ENCODE measurements at regions not wholly inside any gene's neighbourhood (a gene's known extent, or its start where the extent isn't known, plus 50 kb on each side); places are given as distances from the start of the nearest gene placed in this dataset.
A peak's percentile ranks its signal among the peaks of the same experiment; 100 is the strongest.
"Not testable (repeated sequence)": the region's sequence is repeated elsewhere in the genome, so short reads cannot be mapped to it uniquely, and the experiment has no call there.

- DNase-seq (ENCODE audit: low spot score) = no peak
These were observed 73.0 kb downstream of the GBP6 start for GRCh38 chr1:89436856-89437255.

- DNase-seq (ENCODE audit: low spot score) = not testable (repeated sequence)
These were observed 74.4 kb downstream of the GBP6 start for GRCh38 chr1:89438301-89438700.

GRCh38 chr1:89440911-89441310 lies 77.1 kb downstream of the GBP6 start:
- no peak for DNase-seq (ENCODE audit: low spot score)

GRCh38 chr1:89444791-89445190 lies 79.8 kb upstream of the LRRC8B start:
- DNase-seq (ENCODE audit: low spot score) = no peak

GRCh38 chr1:89451011-89451410 lies 73.6 kb upstream of the LRRC8B start:
- DNase-seq (ENCODE audit: low spot score) = peak; percentile 57

- no peak for DNase-seq (ENCODE audit: low spot score)
These were observed 71.3 kb upstream of the LRRC8B start for GRCh38 chr1:89453123-89453972.

- peak; percentile 64 for DNase-seq (ENCODE audit: low spot score)
These were observed 69.6 kb upstream of the LRRC8B start for GRCh38 chr1:89454845-89455521.

- DNase-seq (ENCODE audit: low spot score) = no peak
These were observed 67.6 kb upstream of the LRRC8B start for GRCh38 chr1:89457046-89457445.

- no peak for DNase-seq (ENCODE audit: low spot score)
These were observed 65.5 kb upstream of the LRRC8B start for GRCh38 chr1:89459081-89459480.

- DNase-seq (ENCODE audit: low spot score) = no peak
These were observed 64.3 kb upstream of the LRRC8B start for GRCh38 chr1:89460325-89460724.

GRCh38 chr1:89462250-89462649 lies 62.4 kb upstream of the LRRC8B start:
- no peak for DNase-seq (ENCODE audit: low spot score)

GRCh38 chr1:89464008-89464407 lies 60.6 kb upstream of the LRRC8B start:
- no peak for DNase-seq (ENCODE audit: low spot score)

GRCh38 chr1:89465201-89465600 lies 59.4 kb upstream of the LRRC8B start:
- DNase-seq (ENCODE audit: low spot score) = no peak

GRCh38 chr1:89466307-89466930 lies 58.2 kb upstream of the LRRC8B start:
- DNase-seq (ENCODE audit: low spot score) = no peak

GRCh38 chr1:89472253-89472652 lies 52.4 kb upstream of the LRRC8B start:
- no peak for DNase-seq (ENCODE audit: low spot score)

GRCh38 chr1:89472886-89473417 lies 51.7 kb upstream of the LRRC8B start:
- no peak for DNase-seq (ENCODE audit: low spot score)
